HG02763 (cell line): ENCODE measurements at regions not wholly inside any gene's neighbourhood (a gene's known extent, or its start where the extent isn't known, plus 50 kb on each side); places are given as distances from the start of the nearest gene placed in this dataset.
"Not testable (repeated sequence)": the region's sequence is repeated elsewhere in the genome, so short reads cannot be mapped to it uniquely, and the experiment has no call there.

ENCODE experiments used
- ATAC-seq: cut with Tn5 transposase; IDR thresholded peaks from one replicate; pipeline ENCODE4 v1.9.1; 2021; ENCODE audit warnings: mild to moderate bottlenecking, moderate library complexity; ENCODE audit not compliant: unreplicated experiment

- ATAC-seq = no peak
Measured at GRCh38 chr7:67608806-67609205, 612.2 kb downstream of the TYW1 start.

GRCh38 chr7:67610897-67611296 lies 614.3 kb downstream of the TYW1 start:
- no peak for ATAC-seq

DNA sequence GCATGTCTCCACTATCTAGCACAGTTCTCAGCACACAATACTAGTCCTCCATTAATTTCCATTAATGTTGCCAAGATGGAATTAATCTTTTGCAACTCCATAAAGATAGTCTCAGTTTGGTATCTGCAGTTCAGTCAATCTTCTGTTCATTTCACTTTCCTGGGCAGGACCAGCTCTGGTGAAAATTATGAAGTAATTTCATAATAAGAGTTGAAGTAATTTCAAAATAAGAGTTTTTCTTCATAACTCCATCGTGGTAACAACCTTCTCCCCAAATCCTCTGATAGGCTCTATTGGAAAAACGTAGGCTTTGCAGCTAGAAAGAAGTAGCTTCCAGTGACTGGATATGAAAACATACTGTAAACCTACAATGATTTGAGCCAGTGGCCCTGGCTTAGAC lies 618.2 kb downstream of the TYW1 start:
- no peak for ATAC-seq

GRCh38 chr7:67616517-67616916 lies 619.9 kb downstream of the TYW1 start:
- no peak for ATAC-seq

DNA sequence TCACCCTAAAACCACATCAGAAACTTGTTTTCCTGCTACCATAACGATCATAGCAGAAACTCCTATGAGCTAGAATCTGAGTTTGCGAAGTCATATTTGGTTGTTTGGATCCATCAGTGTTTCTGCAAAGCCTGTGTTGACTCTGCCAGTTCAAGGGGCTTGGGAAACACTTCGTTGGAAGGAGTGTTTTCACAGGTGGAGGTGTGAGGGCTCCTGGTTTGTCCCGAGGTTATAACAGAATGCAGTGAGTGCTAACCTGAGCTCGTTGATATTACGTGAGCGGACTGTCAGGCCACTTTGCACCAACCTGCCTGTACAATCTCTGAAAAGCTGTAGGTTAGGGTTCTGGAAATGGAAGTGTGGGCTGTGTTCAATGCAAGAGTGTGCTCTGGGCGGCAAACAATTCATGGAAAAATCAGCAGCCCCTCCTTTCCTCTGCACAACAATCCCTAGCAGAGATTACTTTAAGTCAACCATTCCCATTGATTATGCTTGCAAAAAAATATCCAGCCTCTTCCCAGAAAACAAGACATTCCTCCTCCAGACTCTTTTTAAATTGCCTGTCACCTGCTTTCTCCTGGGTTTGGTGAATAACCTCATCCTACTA lies 622.0 kb downstream of the TYW1 start:
- no peak for ATAC-seq

DNA sequence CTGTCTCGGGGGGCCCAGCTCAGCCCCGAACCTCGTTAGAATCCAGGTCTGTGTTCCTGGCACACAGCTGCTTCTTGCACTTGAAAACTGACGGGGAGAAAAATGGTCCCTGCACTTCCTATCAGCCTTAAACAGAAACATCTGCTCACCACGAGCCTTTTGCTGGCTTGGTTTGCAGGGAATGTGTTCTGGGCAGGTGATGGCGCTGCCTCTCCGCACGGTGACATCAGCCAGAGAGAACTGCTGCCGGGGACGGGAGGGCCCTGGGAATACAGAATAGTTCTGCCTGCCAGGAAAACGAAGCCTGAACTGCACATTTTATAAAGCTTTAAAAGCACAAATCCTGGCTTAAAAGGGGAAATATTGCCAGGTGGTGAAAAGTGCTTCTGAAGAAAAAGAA lies 622.5 kb downstream of the TYW1 start:
- ATAC-seq = no peak

DNA sequence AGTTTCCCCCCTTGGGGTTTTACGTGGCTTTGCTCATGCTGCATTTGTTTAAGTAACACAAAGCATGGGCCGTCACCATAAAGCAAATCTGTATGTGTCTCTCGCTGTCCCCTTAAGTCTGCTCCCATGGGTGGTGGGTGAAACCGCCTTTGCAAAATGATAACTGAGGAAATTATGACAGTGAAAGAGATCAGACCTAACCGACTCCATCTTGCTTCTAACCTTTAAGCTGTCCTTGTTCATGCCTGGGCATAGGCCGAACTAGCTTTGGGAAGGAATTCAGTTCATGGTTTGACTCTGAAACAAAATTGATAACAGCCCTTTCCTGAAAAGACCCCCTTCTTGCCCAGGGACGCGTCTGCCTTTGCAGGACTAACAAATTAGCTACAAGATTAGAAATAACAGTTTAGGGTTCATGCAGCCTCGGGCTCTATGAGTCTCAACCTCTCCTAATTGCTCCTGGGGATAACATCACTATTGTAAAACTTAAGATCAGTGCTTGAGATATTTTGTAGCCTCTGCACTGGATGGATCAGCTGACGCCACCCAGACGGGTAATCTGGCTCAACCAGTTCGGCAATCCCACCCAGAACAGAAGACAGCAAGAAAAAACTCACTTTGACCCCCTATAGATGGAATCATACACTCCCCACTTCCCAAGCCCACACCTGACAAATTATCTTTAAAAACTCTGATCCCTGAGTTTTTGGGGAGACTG lies 623.7 kb downstream of the TYW1 start:
- no peak for ATAC-seq

DNA sequence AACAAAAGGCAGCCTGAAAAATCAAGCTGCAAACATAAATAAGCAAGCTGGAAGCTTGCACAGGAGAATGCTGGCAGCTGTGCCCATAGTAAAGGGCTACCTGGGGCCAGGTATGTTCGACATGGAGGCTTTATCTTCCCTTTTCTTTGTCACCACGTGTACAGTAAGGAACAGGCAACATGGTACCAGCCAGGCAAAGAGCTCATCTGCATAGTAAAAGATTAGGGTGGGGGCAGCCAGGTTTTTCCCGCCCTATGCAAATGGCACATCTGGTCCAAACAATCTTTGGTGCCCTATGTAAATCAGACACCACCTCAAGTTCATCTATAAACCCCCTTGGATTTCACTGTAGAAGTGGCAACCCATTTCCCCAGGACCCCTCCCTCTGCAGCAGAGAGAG lies 625.1 kb downstream of the TYW1 start:
- ATAC-seq = no peak

- ATAC-seq = no peak
Measured at GRCh38 chr7:67625257-67625737, 628.7 kb downstream of the TYW1 start.

DNA sequence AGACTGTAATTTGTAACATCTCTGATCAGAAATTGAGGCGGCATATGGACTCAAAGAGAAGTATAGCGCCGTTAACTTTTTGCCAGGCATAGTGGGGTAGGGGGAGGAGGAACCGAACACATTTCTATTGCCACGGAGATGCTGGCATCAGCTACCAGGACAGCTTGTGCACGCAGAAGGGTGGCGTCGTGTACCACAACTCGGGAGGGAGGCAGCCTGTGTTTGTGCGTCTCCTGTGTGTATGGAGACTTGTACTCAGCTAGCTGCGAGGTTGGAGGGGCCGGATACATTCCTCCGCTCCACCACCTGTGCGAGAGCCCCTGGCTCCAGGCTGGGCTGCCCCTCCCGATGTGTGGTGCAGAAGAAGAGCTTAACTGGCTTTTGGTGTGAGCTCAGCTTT lies 634.8 kb downstream of the TYW1 start:
- no peak for ATAC-seq

DNA sequence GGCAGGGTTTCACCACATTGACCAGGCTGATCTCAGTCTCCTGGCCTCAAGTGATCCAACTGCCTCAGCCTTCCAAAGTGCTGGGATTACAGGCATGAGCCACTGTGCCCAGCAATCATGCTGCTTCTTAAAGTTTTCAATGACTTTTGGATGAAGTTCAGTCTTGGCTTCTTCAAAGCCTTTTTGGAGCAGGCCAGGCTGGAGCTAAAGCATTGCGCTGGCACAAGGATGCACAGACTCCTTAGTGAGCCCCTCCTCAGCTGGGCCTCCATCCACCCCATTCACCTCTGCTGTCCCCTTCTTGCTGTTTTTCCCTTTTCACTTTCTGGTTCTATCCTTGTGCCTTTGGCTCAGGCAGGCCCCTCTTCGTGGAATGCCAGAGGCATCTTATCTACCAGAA lies 638.6 kb downstream of the TYW1 start:
- ATAC-seq = no peak

- ATAC-seq = no peak
Measured at GRCh38 chr7:67636348-67637022, 639.9 kb downstream of the TYW1 start.

DNA sequence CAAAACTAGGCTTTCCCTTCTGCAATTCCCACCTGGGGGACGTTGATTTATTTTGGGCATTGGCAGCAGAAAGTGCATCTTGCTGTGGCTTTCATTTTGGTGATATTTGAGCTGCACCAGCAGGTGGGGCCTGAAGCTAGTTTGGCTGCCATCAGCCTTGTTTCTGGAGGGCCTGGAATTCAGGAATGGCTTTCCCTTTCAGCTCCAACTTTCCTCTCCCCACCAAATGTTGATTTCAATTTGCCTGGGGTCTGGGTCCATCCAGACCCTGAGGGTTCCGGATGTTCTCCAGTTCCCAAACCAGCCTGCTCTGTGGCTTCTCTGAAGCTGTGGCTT lies 640.4 kb downstream of the TYW1 start:
- no peak for ATAC-seq

- not testable (repeated sequence) for ATAC-seq
Measured at GRCh38 chr7:67642542-67642941, 645.9 kb downstream of the TYW1 start.

GRCh38 chr7:67644151-67644550 lies 647.5 kb downstream of the TYW1 start:
- ATAC-seq = no peak

DNA sequence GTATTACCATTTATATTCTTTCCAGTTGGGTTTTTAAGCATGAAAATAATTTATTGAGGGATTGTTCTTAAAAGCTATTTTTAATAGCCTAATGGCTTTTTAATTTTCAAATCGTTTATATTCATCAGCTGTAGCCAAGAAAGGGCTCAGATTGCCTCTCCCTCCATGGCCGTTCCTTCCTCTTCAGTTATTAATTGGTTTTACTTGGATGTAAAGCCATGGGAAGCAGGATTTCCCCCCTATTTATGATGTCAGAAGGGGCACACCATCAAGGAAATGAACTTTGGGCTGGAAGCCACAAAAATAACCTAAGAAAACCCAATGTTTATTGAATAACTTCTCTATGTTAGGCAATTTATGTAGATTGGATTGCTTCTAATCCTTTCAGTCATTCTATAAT lies 656.3 kb downstream of the TYW1 start:
- no peak for ATAC-seq

- no peak for ATAC-seq
Measured at GRCh38 chr7:67653856-67654454, 657.3 kb downstream of the TYW1 start.

DNA sequence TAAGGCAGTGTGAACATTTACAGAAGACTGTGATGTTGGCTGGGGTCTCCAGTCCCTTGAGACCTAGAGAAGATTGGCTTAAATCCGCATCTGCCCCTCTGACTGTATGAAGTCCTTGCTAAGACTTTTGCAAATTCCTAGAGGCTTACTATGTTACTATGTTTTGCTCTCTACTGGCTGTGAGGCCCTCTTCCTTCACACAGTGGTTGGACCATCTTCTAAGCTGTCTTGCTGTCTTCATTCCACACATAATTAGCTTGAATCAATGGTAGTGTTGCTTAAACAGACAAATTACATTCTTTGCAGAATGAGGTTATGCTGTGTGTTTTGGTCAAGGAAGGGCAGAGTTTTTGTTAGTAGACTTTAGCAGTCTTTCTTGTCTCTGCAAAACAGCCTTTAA lies 658.0 kb downstream of the TYW1 start:
- no peak for ATAC-seq

DNA sequence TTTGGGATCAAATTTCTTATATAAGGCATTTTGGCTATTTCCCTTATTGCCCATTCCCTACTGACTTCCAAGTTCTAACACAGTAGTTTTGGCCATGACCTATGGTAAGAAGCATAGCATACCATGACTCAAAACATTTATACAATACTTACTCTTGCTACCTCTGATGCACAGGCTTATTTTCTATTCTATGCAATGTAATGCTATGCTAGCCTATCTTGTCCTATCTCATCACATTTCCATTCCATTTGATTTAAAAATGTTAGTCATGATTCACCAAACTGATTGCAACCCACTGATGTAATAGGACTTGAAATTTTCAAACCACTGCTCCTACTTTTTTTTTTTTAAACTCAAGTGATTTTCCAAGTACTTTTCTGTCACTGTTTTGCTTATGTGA lies 658.5 kb downstream of the TYW1 start:
- no peak for ATAC-seq

DNA sequence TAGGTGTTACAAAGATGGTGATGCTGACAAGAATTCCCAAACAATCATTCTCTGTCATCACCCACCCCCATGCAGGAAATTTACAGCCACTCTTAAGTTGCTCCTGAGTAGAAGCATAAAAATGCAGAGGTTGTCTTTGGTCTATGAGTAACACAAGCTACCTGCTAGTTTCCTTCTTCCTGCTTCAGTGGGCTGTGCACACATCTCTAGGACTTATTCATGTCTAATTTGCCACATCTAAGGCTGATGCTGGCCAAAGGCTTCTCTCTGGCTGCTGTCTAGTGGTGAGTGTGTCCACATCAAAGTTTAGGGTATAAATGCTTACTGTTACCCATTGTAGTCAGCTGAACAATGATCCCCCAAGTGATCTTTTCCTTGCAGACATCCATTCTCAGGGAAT lies 662.5 kb downstream of the TYW1 start:
- ATAC-seq = no peak

- ATAC-seq = no peak
Measured at GRCh38 chr7:67662804-67663203, 666.2 kb downstream of the TYW1 start.

DNA sequence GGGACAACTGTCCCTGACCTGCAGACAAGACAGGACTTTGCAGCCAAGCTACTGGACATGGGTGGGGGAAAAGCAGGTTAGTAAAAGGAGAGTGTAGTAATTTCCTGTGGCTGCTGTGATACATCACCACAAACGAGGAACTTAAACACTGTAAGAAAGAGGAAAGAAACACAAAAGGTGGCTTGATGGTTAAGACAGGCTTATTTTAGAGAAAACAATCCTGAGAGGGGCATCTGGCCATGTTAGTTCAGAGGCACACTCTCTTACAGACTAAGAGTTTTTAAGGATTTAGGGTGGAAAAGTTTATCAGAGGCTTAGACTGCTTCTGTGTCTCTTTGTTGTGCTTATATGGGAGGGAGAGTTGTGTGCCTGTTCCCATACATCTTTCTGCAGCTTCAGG lies 667.0 kb downstream of the TYW1 start:
- ATAC-seq = no peak
